Spinal cord (tissue), 9 donors: ENCODE measurements at regions not wholly inside any gene's neighbourhood (a gene's known extent, or its start where the extent isn't known, plus 50 kb on each side); places are given as distances from the start of the nearest gene placed in this dataset.

ENCODE experiments used
- DNase-seq, 6 donors: peaks; one replicate each; pipeline versions ENCODE4 v3.0.0 to v3.0.0-alpha.2; 2013 to 2015; ENCODE audit warnings: low spot score in 6 of 6, low read depth in 4 of 6
- H3K27ac ChIP-seq: one replicate; pipeline ENCODE4 v1.5.1; 2013; ENCODE audit warnings: low read depth, low read length, control low read depth
- H3K27me3 ChIP-seq: one replicate; pipeline ENCODE4 v1.6.1; 2013; ENCODE audit warnings: low read length; ENCODE audit not compliant: control insufficient read depth, insufficient read depth
- H3K36me3 ChIP-seq: one replicate; pipeline ENCODE4 v1.6.1; 2013; ENCODE audit warnings: low read length; ENCODE audit not compliant: control insufficient read depth, insufficient read depth
- H3K4me1 ChIP-seq: one replicate; pipeline ENCODE4 v1.6.1; 2013; ENCODE audit warnings: low read length; ENCODE audit not compliant: control insufficient read depth, insufficient read depth
- H3K4me3 ChIP-seq: one replicate; pipeline ENCODE4 v1.5.1; 2013; ENCODE audit warnings: low read depth, low read length, control low read depth
- H3K9me3 ChIP-seq: one replicate; pipeline ENCODE4 v1.6.1; 2013; ENCODE audit warnings: low read length; ENCODE audit not compliant: control insufficient read depth, insufficient read depth
- WGBS: methylation state at CpG from one replicate; pipeline ENCODE4 v1.1.5; 2013; ENCODE audit warnings: missing lambda C conversion rate; ENCODE audit not compliant: insufficient coverage; 5-methylcytosine and 5-hydroxymethylcytosine counted together
- donor health status: healthy.

GRCh38 chr16:49111351-49111750 lies 170.3 kb downstream of the CBLN1 start:
- WGBS = no CpG with 5 or more reads among the region's 1 CpG
- H3K4me3 ChIP-seq = no peak overlapping the region
- no peaks in the 10 kb centered on the region for H3K4me1 ChIP-seq
- H3K9me3 ChIP-seq = no peaks in the 10 kb centered on the region
- H3K27me3 ChIP-seq = no peaks in the 10 kb centered on the region
- H3K36me3 ChIP-seq = no peaks in the 10 kb centered on the region
- no peak overlapping the region for H3K27ac ChIP-seq
- DNase-seq = peak in 1 of 6 donors; percentile 57

DNA sequence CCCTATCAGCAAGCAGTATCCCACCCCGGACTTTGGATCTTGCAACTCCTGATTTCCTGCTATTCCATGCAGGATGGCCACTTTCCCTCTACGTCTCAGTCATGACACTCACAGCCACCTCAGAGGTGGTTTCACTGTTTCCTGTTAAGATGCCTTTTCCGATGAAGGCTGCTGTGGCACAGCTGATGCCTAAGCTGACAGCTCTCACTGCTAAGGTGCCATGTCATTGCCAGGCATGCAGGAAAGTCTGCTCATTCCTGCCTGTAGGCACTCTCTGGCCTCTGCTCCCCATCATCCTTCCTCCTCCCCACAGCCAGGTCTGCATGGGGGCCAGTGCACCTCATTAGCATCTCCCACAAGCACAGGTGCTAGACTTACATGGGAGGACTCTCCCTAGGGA lies 173.0 kb downstream of the CBLN1 start:
- no peak overlapping the region for H3K4me3 ChIP-seq
- H3K4me1 ChIP-seq = no peaks in the 10 kb centered on the region
- no peak overlapping the region for H3K27ac ChIP-seq
- H3K36me3 ChIP-seq = no peaks in the 10 kb centered on the region
- DNase-seq = no peak
- H3K9me3 ChIP-seq = no peaks in the 10 kb centered on the region
- 90% methylated on average over 3 of the region's 3 CpGs for WGBS
- no peaks in the 10 kb centered on the region for H3K27me3 ChIP-seq

DNA sequence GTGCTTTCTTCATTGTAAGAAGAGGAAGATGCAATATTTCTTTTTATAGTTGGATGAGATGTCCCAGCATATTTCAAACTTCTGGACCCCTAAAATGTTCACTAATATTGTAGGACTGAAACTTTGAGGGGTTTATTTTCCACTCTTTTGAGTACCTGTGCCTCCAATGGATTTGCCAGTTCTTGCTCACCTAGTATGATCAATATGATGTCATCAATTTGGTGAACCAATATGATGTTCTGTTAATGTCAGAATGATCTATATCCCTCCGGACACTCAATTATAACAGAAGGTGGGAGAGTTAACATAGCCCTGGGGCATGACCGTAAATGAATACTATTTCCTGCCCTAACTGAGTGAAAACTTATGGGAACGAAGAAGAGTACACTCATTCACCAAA lies 178.3 kb downstream of the CBLN1 start:
- Histone ChIP-seq H3K4me3 (no peak overlapping the region), H3K9me3 (no peaks in the 10 kb centered on the region), H3K36me3 (no peaks in the 10 kb centered on the region), H3K27me3 (no peaks in the 10 kb centered on the region), H3K4me1 (no peaks in the 10 kb centered on the region), H3K27ac (no peak overlapping the region)
- no peak for DNase-seq
- no CpG with 5 or more reads among the region's 3 CpGs for WGBS

DNA sequence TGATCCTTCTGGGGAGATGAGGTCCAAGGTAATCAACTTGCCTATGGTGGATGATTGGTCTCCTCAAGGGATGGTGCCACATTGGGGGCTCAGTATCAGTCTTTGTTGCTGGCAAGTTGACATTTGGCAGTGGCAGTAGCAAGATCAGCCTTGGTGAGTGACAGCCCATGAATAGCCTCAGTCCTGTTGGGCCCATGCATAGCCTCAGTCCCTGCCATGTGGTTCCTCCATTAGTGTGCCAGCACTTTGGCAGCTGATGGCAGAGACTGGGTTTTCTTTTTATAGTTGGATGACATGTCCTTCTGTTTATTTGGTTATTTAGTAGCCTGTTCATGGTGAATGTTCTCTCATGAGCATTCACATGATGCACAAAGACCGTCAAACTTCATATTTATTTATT lies 179.6 kb downstream of the CBLN1 start:
- no peak overlapping the region for H3K4me3 ChIP-seq
- no peaks in the 10 kb centered on the region for H3K4me1 ChIP-seq
- no peak for DNase-seq
- H3K27ac ChIP-seq = no peak overlapping the region
- H3K9me3 ChIP-seq = no peaks in the 10 kb centered on the region
- WGBS = 100% methylated on average over 1 of the region's 1 CpG
- no peaks in the 10 kb centered on the region for H3K36me3 ChIP-seq
- H3K27me3 ChIP-seq = no peaks in the 10 kb centered on the region

- Histone ChIP-seq H3K27ac (no peak overlapping the region), H3K4me3 (no peak overlapping the region), H3K9me3 (no peaks in the 10 kb centered on the region), H3K4me1 (no peaks in the 10 kb centered on the region), H3K36me3 (no peaks in the 10 kb centered on the region), H3K27me3 (no peaks in the 10 kb centered on the region)
- DNase-seq = no peak
Measured at GRCh38 chr16:49100366-49100765, 181.3 kb downstream of the CBLN1 start.

GRCh38 chr16:49097964-49098363 lies 183.7 kb downstream of the CBLN1 start:
- Histone ChIP-seq H3K27me3 (no peaks in the 10 kb centered on the region), H3K4me3 (no peak overlapping the region), H3K4me1 (no peaks in the 10 kb centered on the region), H3K36me3 (no peaks in the 10 kb centered on the region), H3K27ac (no peak overlapping the region), H3K9me3 (no peaks in the 10 kb centered on the region)
- DNase-seq = no peak
- 100% methylated on average over 1 of the region's 2 CpGs for WGBS

- Histone ChIP-seq H3K27me3 (no peaks in the 10 kb centered on the region), H3K4me3 (no peak overlapping the region), H3K27ac (no peak overlapping the region), H3K4me1 (no peaks in the 10 kb centered on the region), H3K9me3 (no peaks in the 10 kb centered on the region), H3K36me3 (no peaks in the 10 kb centered on the region)
- DNase-seq = peak in 1 of 6 donors; percentile 72
- WGBS = no CpG with 5 or more reads among the region's 7 CpGs
Measured at GRCh38 chr16:49096176-49096945, 185.3 kb downstream of the CBLN1 start.

- Histone ChIP-seq H3K4me1 (no peaks in the 10 kb centered on the region), H3K9me3 (no peaks in the 10 kb centered on the region), H3K27me3 (no peaks in the 10 kb centered on the region), H3K36me3 (no peaks in the 10 kb centered on the region), H3K27ac (no peak overlapping the region), H3K4me3 (no peak overlapping the region)
- peak in 1 of 6 donors; percentile 15 for DNase-seq
- WGBS = 32% methylated on average over 2 of the region's 2 CpGs
Measured at GRCh38 chr16:49095539-49095938, 186.1 kb downstream of the CBLN1 start.

- WGBS = 86% methylated on average over 1 of the region's 2 CpGs
- H3K4me1 ChIP-seq = no peaks in the 10 kb centered on the region
- DNase-seq = peak in 1 of 6 donors; percentile 34
- H3K4me3 ChIP-seq = no peak overlapping the region
- no peaks in the 10 kb centered on the region for H3K27me3 ChIP-seq
- no peaks in the 10 kb centered on the region for H3K9me3 ChIP-seq
- H3K27ac ChIP-seq = no peak overlapping the region
- no peaks in the 10 kb centered on the region for H3K36me3 ChIP-seq
Measured at GRCh38 chr16:49094471-49094870, 187.2 kb downstream of the CBLN1 start.

GRCh38 chr16:49093939-49094338 lies 187.7 kb downstream of the CBLN1 start:
- no peak for DNase-seq
- no peak overlapping the region for H3K4me3 ChIP-seq
- H3K36me3 ChIP-seq = no peaks in the 10 kb centered on the region
- H3K4me1 ChIP-seq = no peaks in the 10 kb centered on the region
- 61% methylated on average over 2 of the region's 2 CpGs for WGBS
- H3K27me3 ChIP-seq = no peaks in the 10 kb centered on the region
- H3K9me3 ChIP-seq = no peaks in the 10 kb centered on the region
- no peak overlapping the region for H3K27ac ChIP-seq
